ENCODE measurements at regions not wholly inside any gene's neighbourhood (a gene's known extent, or its start where the extent isn't known, plus 50 kb on each side); places are given as distances from the start of the nearest gene placed in this dataset.

- H2AFZ ChIP-seq (ENCODE audit: insufficient read depth, low read depth, low read length, poor library complexity, severe bottlenecking) = no peak overlapping the region
- Mint-ChIP-seq H3K27me3 (ENCODE audit: low read depth in 3 of 3) (peaks cover 4 to 6% (median 5%) of the 10 kb centered on the region in 3 donors), H3K36me3 (no peaks in the 10 kb centered on the region), H3K4me3 (no peak overlapping the region), H3K27ac (no peak overlapping the region), H3K4me1 (no peaks in the 10 kb centered on the region), H3K9me3 (peaks cover 0 to 12% (median 6%) of the 10 kb centered on the region in 7 donors)
- no peak overlapping the region for H3K27ac ChIP-seq (ENCODE audit: low read depth in 1 of 2, low read length in 2 of 2)
- no peak for DNase-seq
- H4K20me1 ChIP-seq (ENCODE audit: insufficient read depth, low read length) = no peaks in the 10 kb centered on the region
- H3K4me1 ChIP-seq (ENCODE audit: control insufficient read depth in 1 of 2, insufficient read depth in 2 of 2, low read length in 2 of 2) = no peaks in the 10 kb centered on the region
- H3K9ac ChIP-seq (ENCODE audit: insufficient read depth, low read length, poor library complexity, severe bottlenecking) = no peak overlapping the region
- no peak overlapping the region for H3K4me2 ChIP-seq (replicated peaks; ENCODE audit: extremely low read depth, low read length, poor library complexity, severe bottlenecking)
- TF ChIP-seq CTCF (IDR thresholded peaks at IDR 0.05) = no peak
- H3K9me3 ChIP-seq (replicated peaks in 1 of 2; ENCODE audit: control insufficient read depth in 1 of 2, insufficient read depth in 1 of 2, low read length in 2 of 2) = peaks cover 0 to 10% of the 10 kb centered on the region in 2 donors
- WGBS (ENCODE audit: insufficient coverage) = 99% methylated on average over 9 of the region's 14 CpGs
- H3K79me2 ChIP-seq (ENCODE audit: insufficient read depth, low read length) = no peaks in the 10 kb centered on the region
- no peaks in the 10 kb centered on the region for H3K27me3 ChIP-seq (ENCODE audit: control insufficient read depth in 2 of 2, insufficient read depth in 2 of 2, low read length in 2 of 2)
- intact Hi-C loops (cut with micrococcal nuclease) = no loop called here
- H3K36me3 ChIP-seq (replicated peaks in 1 of 2; ENCODE audit: control insufficient read depth in 1 of 2, insufficient read depth in 2 of 2, low read length in 2 of 2) = no peaks in the 10 kb centered on the region
- no peak overlapping the region for H3K4me3 ChIP-seq (replicated peaks in 1 of 3; ENCODE audit: low read depth in 2 of 3, low read length in 3 of 3)
Measured at GRCh38 chr2:20515290-20516220, 68.7 kb downstream of the RHOB start.

GRCh38 chr2:20516291-20516645, 69.4 kb downstream of the RHOB start:
- Histone ChIP-seq H2AFZ (ENCODE audit: insufficient read depth, low read depth, low read length, poor library complexity, severe bottlenecking) (no peak overlapping the region), H3K27ac (ENCODE audit: low read depth in 1 of 2, low read length in 2 of 2) (no peak overlapping the region), H3K36me3 (replicated peaks in 1 of 2; ENCODE audit: control insufficient read depth in 1 of 2, insufficient read depth in 2 of 2, low read length in 2 of 2) (no peaks in the 10 kb centered on the region), H3K4me2 (replicated peaks; ENCODE audit: extremely low read depth, low read length, poor library complexity, severe bottlenecking) (no peak overlapping the region), H4K20me1 (ENCODE audit: insufficient read depth, low read length) (no peaks in the 10 kb centered on the region), H3K4me3 (replicated peaks in 1 of 3; ENCODE audit: low read depth in 2 of 3, low read length in 3 of 3) (no peak overlapping the region), H3K4me1 (ENCODE audit: control insufficient read depth in 1 of 2, insufficient read depth in 2 of 2, low read length in 2 of 2) (no peaks in the 10 kb centered on the region), H3K9ac (ENCODE audit: insufficient read depth, low read length, poor library complexity, severe bottlenecking) (no peak overlapping the region), H3K27me3 (ENCODE audit: control insufficient read depth in 2 of 2, insufficient read depth in 2 of 2, low read length in 2 of 2) (no peaks in the 10 kb centered on the region), H3K79me2 (ENCODE audit: insufficient read depth, low read length) (no peaks in the 10 kb centered on the region), H3K9me3 (replicated peaks in 1 of 2; ENCODE audit: control insufficient read depth in 1 of 2, insufficient read depth in 1 of 2, low read length in 2 of 2) (peaks cover 0 to 10% of the 10 kb centered on the region in 2 donors)
- H3K9me3 Mint-ChIP-seq = peaks cover 0 to 12% (median 6%) of the 10 kb centered on the region in 7 donors
- H3K4me1 Mint-ChIP-seq = no peaks in the 10 kb centered on the region
- peaks cover 2 to 6% (median 5%) of the 10 kb centered on the region in 3 donors for H3K27me3 Mint-ChIP-seq (ENCODE audit: low read depth in 3 of 3)
- no peak overlapping the region for H3K4me3 Mint-ChIP-seq
- no peak for DNase-seq
- WGBS (ENCODE audit: insufficient coverage) = no CpG with 5 or more reads among the region's 2 CpGs
- H3K27ac Mint-ChIP-seq = no peak overlapping the region
- no peak for TF ChIP-seq CTCF (IDR thresholded peaks at IDR 0.05)
- intact Hi-C loops (cut with micrococcal nuclease) = no loop called here
- H3K36me3 Mint-ChIP-seq = no peaks in the 10 kb centered on the region
